DND-41 (cell line): ENCODE measurements at regions not wholly inside any gene's neighbourhood (a gene's known extent, or its start where the extent isn't known, plus 50 kb on each side); places are given as distances from the start of the nearest gene placed in this dataset.
"Not testable (repeated sequence)": the region's sequence is repeated elsewhere in the genome, so short reads cannot be mapped to it uniquely, and the experiment has no call there.

Experiments
- ATAC-seq: fragments of 200-7000 bp; cut with Tn5 transposase; 3 replicates; pipeline ENCODE4 v1.9.1; 2021; ENCODE audit warnings: low read depth; ENCODE audit not compliant: insufficient read depth
- DNase-seq: peaks from one replicate; pipeline ENCODE4 v3.0.0-alpha.2; 2020
- H2AFZ ChIP-seq: 2 replicates; pipeline ENCODE4 v1.6.0; 2012; ENCODE audit warnings: low read depth, low read length
- H3K27ac ChIP-seq: 2 replicates; pipeline ENCODE4 v1.5.1; 2012; ENCODE audit warnings: low read length, inconsistent platforms
- H3K27me3 ChIP-seq: fragments of 200-600 bp; sonication (generic); 2 replicates; pipeline ENCODE4 v1.6.0; 2012; ENCODE audit warnings: low read length, mild to moderate bottlenecking, inconsistent platforms; ENCODE audit not compliant: insufficient read depth, poor library complexity
- H3K36me3 ChIP-seq: 2 replicates; pipeline ENCODE4 v1.5.1; 2012; ENCODE audit warnings: low read length, inconsistent platforms; ENCODE audit not compliant: insufficient read depth
- H3K4me1 ChIP-seq: 2 replicates; pipeline ENCODE4 v1.5.1; 2012; ENCODE audit warnings: mild to moderate bottlenecking, low read length; ENCODE audit not compliant: insufficient read depth
- H3K4me2 ChIP-seq: 2 replicates; pipeline ENCODE4 v1.6.0; 2012; ENCODE audit warnings: mild to moderate bottlenecking, moderate library complexity, low read length, inconsistent platforms; ENCODE audit not compliant: insufficient read depth
- H3K4me3 ChIP-seq, 2 experiments: fragments of 200-600 bp in 1 of 2; shearing (Covaris generic) in 1 of 2; 2 replicates each; pipeline ENCODE4 v1.5.1; 2012 to 2016; ENCODE audit warnings: inconsistent platforms in 2 of 2, low read length in 2 of 2, mild to moderate bottlenecking in 2 of 2, low read depth in 1 of 2, moderate library complexity in 1 of 2
- H3K79me2 ChIP-seq: 2 replicates; pipeline ENCODE4 v1.6.0; 2012; ENCODE audit warnings: low read length, inconsistent platforms; ENCODE audit not compliant: insufficient read depth
- H3K9ac ChIP-seq: 2 replicates; pipeline ENCODE4 v1.6.0; 2012; ENCODE audit warnings: low read depth, mild to moderate bottlenecking, inconsistent platforms, low read length, moderate library complexity
- H3K9me3 ChIP-seq: 2 replicates; pipeline ENCODE4 v1.5.1; 2012; ENCODE audit warnings: low read length, moderate library complexity, mild to moderate bottlenecking, inconsistent platforms; ENCODE audit not compliant: insufficient read depth, severe bottlenecking
- H4K20me1 ChIP-seq: 2 replicates; pipeline ENCODE4 v1.6.0; 2012; ENCODE audit warnings: low read length; ENCODE audit not compliant: insufficient read depth
- EZH2 ChIP-seq: IDR thresholded peaks from 3 replicates; pipeline ENCODE4 v1.6.1; 2012; ENCODE audit warnings: borderline replicate concordance, low read depth, mild to moderate bottlenecking, moderate library complexity, low read length, inconsistent platforms; ENCODE audit not compliant: severe bottlenecking
- TF ChIP-seq, protein P1 (sequence below): IDR thresholded peaks from 2 replicates; pipeline ENCODE4 v1.5.1; 2012; ENCODE audit warnings: borderline replicate concordance, low read length, moderate library complexity, mild to moderate bottlenecking; ENCODE audit not compliant: poor library complexity, severe bottlenecking; ENCODE audit errors: extremely low read depth

DNA sequence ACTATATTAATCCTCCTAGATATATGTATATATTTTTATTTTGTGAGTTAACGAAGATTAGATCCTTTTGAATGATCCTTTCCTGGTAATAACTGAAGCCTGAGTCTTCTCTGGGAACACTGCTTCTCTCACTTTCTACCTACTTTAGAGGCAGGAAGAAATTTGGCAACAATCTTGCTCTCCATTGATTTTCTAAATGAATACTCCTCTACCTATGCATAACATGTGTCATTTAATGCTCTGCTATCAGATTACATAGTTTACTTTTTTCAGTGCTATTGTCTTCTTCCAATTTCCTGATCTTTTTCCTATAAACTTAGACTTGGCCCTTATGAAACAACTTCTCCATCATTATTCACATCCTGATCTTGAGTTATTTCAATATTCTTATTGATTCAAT, 60.4 kb upstream of the PDHA2 start:
- H3K27ac ChIP-seq, result no peak overlapping the region

DNA sequence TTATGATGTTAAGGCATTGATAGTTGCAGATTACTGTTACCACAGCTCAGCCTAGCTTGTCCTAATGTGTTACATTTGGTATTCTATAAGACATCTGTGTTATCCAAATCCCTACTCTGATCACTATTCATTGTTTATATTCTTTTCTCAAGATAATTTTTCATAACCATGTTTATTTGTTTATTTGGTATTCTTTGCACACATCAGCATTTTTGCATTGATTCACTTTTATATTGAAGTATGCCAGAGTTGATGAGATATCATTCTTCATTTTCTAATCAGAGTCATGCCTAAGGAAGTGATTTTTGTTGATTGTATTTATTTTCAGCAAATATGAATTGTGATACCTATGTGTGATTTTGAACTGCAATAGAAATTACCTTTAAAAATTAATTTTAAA, 61.2 kb upstream of the PDHA2 start:
- DNase-seq, result no peak
- H3K4me3 ChIP-seq, result no peak overlapping the region
- H3K36me3 ChIP-seq, result no peaks in the 10 kb centered on the region
- ATAC-seq, result no peak
- H3K27ac ChIP-seq, result no peak overlapping the region
- no peak overlapping the region for H3K4me2 ChIP-seq
- no peaks in the 10 kb centered on the region for H3K27me3 ChIP-seq
- H3K79me2 ChIP-seq, result no peaks in the 10 kb centered on the region
- TF ChIP-seq EZH2, result no peak
- TF ChIP-seq, protein P1, sequence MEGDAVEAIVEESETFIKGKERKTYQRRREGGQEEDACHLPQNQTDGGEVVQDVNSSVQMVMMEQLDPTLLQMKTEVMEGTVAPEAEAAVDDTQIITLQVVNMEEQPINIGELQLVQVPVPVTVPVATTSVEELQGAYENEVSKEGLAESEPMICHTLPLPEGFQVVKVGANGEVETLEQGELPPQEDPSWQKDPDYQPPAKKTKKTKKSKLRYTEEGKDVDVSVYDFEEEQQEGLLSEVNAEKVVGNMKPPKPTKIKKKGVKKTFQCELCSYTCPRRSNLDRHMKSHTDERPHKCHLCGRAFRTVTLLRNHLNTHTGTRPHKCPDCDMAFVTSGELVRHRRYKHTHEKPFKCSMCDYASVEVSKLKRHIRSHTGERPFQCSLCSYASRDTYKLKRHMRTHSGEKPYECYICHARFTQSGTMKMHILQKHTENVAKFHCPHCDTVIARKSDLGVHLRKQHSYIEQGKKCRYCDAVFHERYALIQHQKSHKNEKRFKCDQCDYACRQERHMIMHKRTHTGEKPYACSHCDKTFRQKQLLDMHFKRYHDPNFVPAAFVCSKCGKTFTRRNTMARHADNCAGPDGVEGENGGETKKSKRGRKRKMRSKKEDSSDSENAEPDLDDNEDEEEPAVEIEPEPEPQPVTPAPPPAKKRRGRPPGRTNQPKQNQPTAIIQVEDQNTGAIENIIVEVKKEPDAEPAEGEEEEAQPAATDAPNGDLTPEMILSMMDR, result no peak
- no peaks in the 10 kb centered on the region for H3K4me1 ChIP-seq
- H4K20me1 ChIP-seq, result no peaks in the 10 kb centered on the region
- H2AFZ ChIP-seq, result no peak overlapping the region
- H3K9me3 ChIP-seq, result no peaks in the 10 kb centered on the region
- no peak overlapping the region for H3K9ac ChIP-seq

More for the DNA sequence above, 60.4 kb upstream of the PDHA2 start:
- Histone ChIP-seq H3K4me3 (no peak overlapping the region), H4K20me1 (no peaks in the 10 kb centered on the region), H3K36me3 (no peaks in the 10 kb centered on the region), H3K9ac (no peak overlapping the region), H3K27me3 (no peaks in the 10 kb centered on the region), H2AFZ (no peak overlapping the region), H3K9me3 (no peaks in the 10 kb centered on the region), H3K79me2 (no peaks in the 10 kb centered on the region), H3K4me2 (no peak overlapping the region), H3K4me1 (no peaks in the 10 kb centered on the region)
- ATAC-seq (no peak), DNase-seq (no peak)
- TF ChIP-seq, protein P1, result no peak
- no peak for TF ChIP-seq EZH2

- not testable (repeated sequence) for DNase-seq, H3K9me3 ChIP-seq, H4K20me1 ChIP-seq, H3K4me2 ChIP-seq, H3K4me1 ChIP-seq, H2AFZ ChIP-seq, H3K4me3 ChIP-seq, H3K9ac ChIP-seq, H3K27me3 ChIP-seq, ATAC-seq, H3K36me3 ChIP-seq, H3K27ac ChIP-seq, H3K79me2 ChIP-seq
Observed at GRCh38 chr4:95770605-95771004, 69.3 kb upstream of the PDHA2 start.

- DNase-seq (no peak), ATAC-seq (no peak)
- Histone ChIP-seq H2AFZ (no peak overlapping the region), H3K27me3 (no peaks in the 10 kb centered on the region), H3K9ac (no peak overlapping the region), H3K27ac (no peak overlapping the region), H3K4me3 (no peak overlapping the region), H3K4me2 (no peak overlapping the region), H3K4me1 (no peaks in the 10 kb centered on the region), H4K20me1 (no peaks in the 10 kb centered on the region), H3K9me3 (peaks cover 5% of the 10 kb centered on the region), H3K36me3 (no peaks in the 10 kb centered on the region), H3K79me2 (no peaks in the 10 kb centered on the region)
- TF ChIP-seq, protein P1, result no peak
- TF ChIP-seq EZH2, result no peak
Observed at GRCh38 chr4:95764961-95765360, 74.9 kb upstream of the PDHA2 start.
